ENCODE measurements at regions not wholly inside any gene's neighbourhood (a gene's known extent, or its start where the extent isn't known, plus 50 kb on each side); places are given as distances from the start of the nearest gene placed in this dataset.

- Histone ChIP-seq H3K23me2 (ENCODE audit: insufficient read length, low read depth, low read length, poor library complexity, severe bottlenecking) (no peaks in the 10 kb centered on the region), H3K4ac (ENCODE audit: low read depth, low read length) (no peak overlapping the region), H3K79me1 (ENCODE audit: insufficient read depth, low read depth, low read length, poor library complexity, severe bottlenecking) (no peaks in the 10 kb centered on the region), H4K5ac (ENCODE audit: insufficient read length, low read depth, low read length) (no peak overlapping the region), H3T11ph (ENCODE audit: low read length) (no peak overlapping the region), H2AFZ (ENCODE audit: low read length) (no peak overlapping the region), H3K27me3 (ENCODE audit: insufficient read depth, low read length) (no peaks in the 10 kb centered on the region), H3K79me2 (ENCODE audit: insufficient read depth, low read length) (no peaks in the 10 kb centered on the region), H3K4me2 (ENCODE audit: insufficient read depth, insufficient read length, low read length) (no peak overlapping the region), H4K8ac (replicated peaks; ENCODE audit: insufficient read length, low read depth, low read length) (no peak overlapping the region), H3K4me1 (ENCODE audit: insufficient read depth, low read length) (no peaks in the 10 kb centered on the region), H3K9ac (ENCODE audit: extremely low read depth, insufficient read length, low read length) (no peak overlapping the region), H3K14ac (ENCODE audit: insufficient read depth, low read length) (no peak overlapping the region), H3K23ac (ENCODE audit: insufficient read length, low read depth, low read length) (no peak overlapping the region), H2BK120ac (ENCODE audit: low read depth, low read length, poor library complexity, severe bottlenecking) (no peak overlapping the region), H4K20me1 (ENCODE audit: control insufficient read depth, insufficient read depth, insufficient read length) (no peaks in the 10 kb centered on the region), H2BK12ac (ENCODE audit: insufficient read length, low read depth, low read length) (no peak overlapping the region), H2BK5ac (ENCODE audit: insufficient read length, low read length) (no peak overlapping the region), H3K9me3 (ENCODE audit: control insufficient read depth, low read depth, low read length) (no peaks in the 10 kb centered on the region), H3K18ac (ENCODE audit: insufficient read length, low read depth, low read length) (no peak overlapping the region), H3K27ac (ENCODE audit: insufficient read length, low read depth, low read length) (no peak overlapping the region), H2BK20ac (ENCODE audit: low read depth, low read length, poor library complexity, severe bottlenecking) (no peak overlapping the region), H2AK5ac (ENCODE audit: insufficient read length, low read length) (no peak overlapping the region), H2BK15ac (ENCODE audit: low read depth, low read length) (no peak overlapping the region), H3K56ac (ENCODE audit: insufficient read length, low read depth, low read length) (no peak overlapping the region), H4K91ac (ENCODE audit: insufficient read length, low read depth, low read length) (no peak overlapping the region)
- no peak for DNase-seq
- Mint-ChIP-seq H3K9me3 (peaks cover 20 to 61% of the 10 kb centered on the region in 2 experiments), H3K4me1 (no peaks in the 10 kb centered on the region), H3K36me3 (ENCODE audit: insufficient read depth in 1 of 3, low read depth in 3 of 3) (peaks cover 4 to 9% (median 5%) of the 10 kb centered on the region in 3 experiments; a peak in 6 of 7 replicates), H3K27me3 (ENCODE audit: low read depth) (no peaks in the 10 kb centered on the region; the same call in 1 of the 2 replicates), H3K4me3 (no peak overlapping the region), H3K27ac (no peak overlapping the region; a peak in 1 of 7 replicates)
- no CpG with 5 or more reads among the region's 2 CpGs for WGBS (ENCODE audit: extremely low coverage, insufficient read length, low lambda C conversion rate)
- no peak for TF ChIP-seq CTCF (conservative IDR thresholded peaks at IDR 0.05)
These were observed 235.1 kb downstream of the FNDC1 start for GRCh38 chr6:159404296-159404695.

All from H9 (cell line).